Esophagus squamous epithelium (tissue), 4 donors: ENCODE measurements at regions not wholly inside any gene's neighbourhood (a gene's known extent, or its start where the extent isn't known, plus 50 kb on each side); places are given as distances from the start of the nearest gene placed in this dataset.

Experiments used
- CTCF ChIP-seq, 6 experiments: fragments of 450-650 bp in 4 of 6; fragments of 200-600 bp in 2 of 6; sonication (generic) in 2 of 6; IDR thresholded peaks; one replicate each; pipeline ENCODE4 v1.5.1; 2016 to 2019; ENCODE audit warnings: antibody characterized with exemption in 6 of 6, mild to moderate bottlenecking in 4 of 6, moderate library complexity in 4 of 6
- POLR2A ChIP-seq, 4 donors: fragments of 450-650 bp; IDR thresholded peaks; one replicate each; pipeline ENCODE4 v1.6.1; 2017; ENCODE audit warnings: antibody characterized with exemption in 4 of 4, mild to moderate bottlenecking in 4 of 4, moderate library complexity in 3 of 4

- no peak for TF ChIP-seq CTCF (IDR thresholded peaks at IDR 0.05)
- TF ChIP-seq POLR2A (IDR thresholded peaks at IDR 0.05), result no peak
Measured at GRCh38 chr12:102726686-102727085, 190.4 kb downstream of the PAH start.
